ENCODE measurements at regions not wholly inside any gene's neighbourhood (a gene's known extent, or its start where the extent isn't known, plus 50 kb on each side); places are given as distances from the start of the nearest gene placed in this dataset.

DNA sequence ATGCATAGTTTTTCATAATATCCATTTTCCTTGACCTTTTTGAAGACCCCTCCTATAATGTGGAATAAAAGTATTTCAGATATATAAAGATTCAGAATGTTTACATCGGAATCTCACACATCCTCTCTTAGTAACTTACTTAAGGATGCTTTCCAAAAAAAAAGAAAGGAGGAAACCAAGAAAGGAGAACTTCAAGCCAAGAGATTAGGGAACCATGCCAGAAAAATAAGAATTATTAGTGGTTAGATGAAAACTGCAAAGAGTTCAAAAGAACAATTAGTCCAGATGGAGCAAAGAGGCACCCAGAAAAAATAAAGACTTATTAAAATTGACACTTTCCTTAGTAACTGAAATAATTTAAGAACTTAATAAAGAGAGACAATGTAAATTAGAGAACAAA lies 179.2 kb downstream of the DUSP6 start:
- Histone ChIP-seq H3K79me2 (ENCODE audit: insufficient read depth, low read length) (no peaks in the 10 kb centered on the region), H3K4me2 (replicated peaks; ENCODE audit: extremely low read depth, low read length, poor library complexity, severe bottlenecking) (peak overlapping the region; percentile 31), H3K27me3 (ENCODE audit: control insufficient read depth in 2 of 2, insufficient read depth in 2 of 2, low read length in 2 of 2) (no peaks in the 10 kb centered on the region), H3K36me3 (replicated peaks in 1 of 2; ENCODE audit: control insufficient read depth in 1 of 2, insufficient read depth in 2 of 2, low read length in 2 of 2) (no peaks in the 10 kb centered on the region), H3K9ac (ENCODE audit: insufficient read depth, low read length, poor library complexity, severe bottlenecking) (no peak overlapping the region), H3K4me1 (ENCODE audit: control insufficient read depth in 1 of 2, insufficient read depth in 2 of 2, low read length in 2 of 2) (peaks cover 33 to 44% of the 10 kb centered on the region in 2 donors), H3K27ac (ENCODE audit: low read depth in 1 of 2, low read length in 2 of 2) (peak overlapping the region in 1 of 2 donors; percentile 14), H2AFZ (ENCODE audit: insufficient read depth, low read depth, low read length, poor library complexity, severe bottlenecking) (no peak overlapping the region), H3K9me3 (replicated peaks in 1 of 2; ENCODE audit: control insufficient read depth in 1 of 2, insufficient read depth in 1 of 2, low read length in 2 of 2) (no peaks in the 10 kb centered on the region), H3K4me3 (replicated peaks in 1 of 3; ENCODE audit: low read depth in 2 of 3, low read length in 3 of 3) (peak overlapping the region in 1 of 3 experiments; percentile 18), H4K20me1 (ENCODE audit: insufficient read depth, low read length) (no peaks in the 10 kb centered on the region)
- Mint-ChIP-seq H3K4me1 (peaks cover 48% of the 10 kb centered on the region), H3K27me3 (ENCODE audit: low read depth in 3 of 3) (peaks cover 0 to 2% (median 0%) of the 10 kb centered on the region in 3 donors), H3K27ac (peak overlapping the region in 6 of 7 donors; percentile 19 to 85 (median 62)), H3K9me3 (peaks cover 0 to 3% (median 0%) of the 10 kb centered on the region in 7 donors), H3K36me3 (peaks cover 2 to 3% of the 10 kb centered on the region in 2 donors), H3K4me3 (peak overlapping the region in 1 of 2 donors; percentile 12)
- peak; percentile 22 to 68 (median 34) for DNase-seq
- no CpG with 5 or more reads among the region's 1 CpG for WGBS (ENCODE audit: insufficient coverage)
- TF ChIP-seq, protein P1, sequence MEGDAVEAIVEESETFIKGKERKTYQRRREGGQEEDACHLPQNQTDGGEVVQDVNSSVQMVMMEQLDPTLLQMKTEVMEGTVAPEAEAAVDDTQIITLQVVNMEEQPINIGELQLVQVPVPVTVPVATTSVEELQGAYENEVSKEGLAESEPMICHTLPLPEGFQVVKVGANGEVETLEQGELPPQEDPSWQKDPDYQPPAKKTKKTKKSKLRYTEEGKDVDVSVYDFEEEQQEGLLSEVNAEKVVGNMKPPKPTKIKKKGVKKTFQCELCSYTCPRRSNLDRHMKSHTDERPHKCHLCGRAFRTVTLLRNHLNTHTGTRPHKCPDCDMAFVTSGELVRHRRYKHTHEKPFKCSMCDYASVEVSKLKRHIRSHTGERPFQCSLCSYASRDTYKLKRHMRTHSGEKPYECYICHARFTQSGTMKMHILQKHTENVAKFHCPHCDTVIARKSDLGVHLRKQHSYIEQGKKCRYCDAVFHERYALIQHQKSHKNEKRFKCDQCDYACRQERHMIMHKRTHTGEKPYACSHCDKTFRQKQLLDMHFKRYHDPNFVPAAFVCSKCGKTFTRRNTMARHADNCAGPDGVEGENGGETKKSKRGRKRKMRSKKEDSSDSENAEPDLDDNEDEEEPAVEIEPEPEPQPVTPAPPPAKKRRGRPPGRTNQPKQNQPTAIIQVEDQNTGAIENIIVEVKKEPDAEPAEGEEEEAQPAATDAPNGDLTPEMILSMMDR (IDR thresholded peaks at IDR 0.05), result no peak
- intact Hi-C loops (cut with micrococcal nuclease), result no loop called here

DNA sequence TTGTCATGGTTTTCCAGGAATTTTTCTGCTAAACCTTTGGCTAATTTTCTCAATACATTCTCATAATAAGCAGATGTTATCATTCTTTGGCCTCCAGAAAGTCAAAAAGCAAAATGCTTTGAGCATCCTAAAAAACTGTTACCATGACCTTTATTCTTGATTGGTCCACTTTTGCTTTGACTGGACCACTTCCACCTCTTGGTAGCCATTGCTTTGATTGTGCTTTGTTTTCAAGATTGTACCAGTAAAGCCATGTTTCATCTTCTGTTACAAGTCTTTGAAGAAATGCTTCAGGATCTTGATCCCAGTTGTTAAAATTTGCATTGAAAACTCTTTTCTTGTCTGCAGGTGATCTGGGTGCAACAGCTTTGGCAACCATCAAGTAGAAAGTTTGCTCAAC lies 180.1 kb downstream of the DUSP6 start:
- peaks cover 0 to 2% (median 0%) of the 10 kb centered on the region in 3 donors for H3K27me3 Mint-ChIP-seq (ENCODE audit: low read depth in 3 of 3)
- DNase-seq, result no peak
- H3K36me3 Mint-ChIP-seq, result peaks cover 0 to 3% of the 10 kb centered on the region in 2 donors
- no peaks in the 10 kb centered on the region for H3K36me3 ChIP-seq (replicated peaks in 1 of 2; ENCODE audit: control insufficient read depth in 1 of 2, insufficient read depth in 2 of 2, low read length in 2 of 2)
- H3K9ac ChIP-seq (ENCODE audit: insufficient read depth, low read length, poor library complexity, severe bottlenecking), result no peak overlapping the region
- no peak overlapping the region for H3K27ac ChIP-seq (ENCODE audit: low read depth in 1 of 2, low read length in 2 of 2)
- TF ChIP-seq, protein P1 (IDR thresholded peaks at IDR 0.05), result no peak
- no peak overlapping the region for H3K27ac Mint-ChIP-seq
- peaks cover 49% of the 10 kb centered on the region for H3K4me1 Mint-ChIP-seq
- H3K9me3 Mint-ChIP-seq, result peaks cover 0 to 3% (median 0%) of the 10 kb centered on the region in 7 donors
- H3K4me3 Mint-ChIP-seq, result no peak overlapping the region
- intact Hi-C loops (cut with micrococcal nuclease), result no loop called here
- H3K27me3 ChIP-seq (ENCODE audit: control insufficient read depth in 2 of 2, insufficient read depth in 2 of 2, low read length in 2 of 2), result no peaks in the 10 kb centered on the region
- H3K79me2 ChIP-seq (ENCODE audit: insufficient read depth, low read length), result no peaks in the 10 kb centered on the region
- H4K20me1 ChIP-seq (ENCODE audit: insufficient read depth, low read length), result no peaks in the 10 kb centered on the region
- no peak overlapping the region for H3K4me2 ChIP-seq (replicated peaks; ENCODE audit: extremely low read depth, low read length, poor library complexity, severe bottlenecking)
- H3K9me3 ChIP-seq (replicated peaks in 1 of 2; ENCODE audit: control insufficient read depth in 1 of 2, insufficient read depth in 1 of 2, low read length in 2 of 2), result no peaks in the 10 kb centered on the region
- H3K4me1 ChIP-seq (ENCODE audit: control insufficient read depth in 1 of 2, insufficient read depth in 2 of 2, low read length in 2 of 2), result peaks cover 34 to 53% of the 10 kb centered on the region in 2 donors
- H2AFZ ChIP-seq (ENCODE audit: insufficient read depth, low read depth, low read length, poor library complexity, severe bottlenecking), result no peak overlapping the region
- no peak overlapping the region for H3K4me3 ChIP-seq (replicated peaks in 1 of 3; ENCODE audit: low read depth in 2 of 3, low read length in 3 of 3)

Measured in CD14-positive monocyte (primary cell).